Activated CD8-positive, alpha-beta T cell treated with anti-CD3 and anti-CD28 coated beads for 36 hours (primary cell): ENCODE measurements at regions not wholly inside any gene's neighbourhood (a gene's known extent, or its start where the extent isn't known, plus 50 kb on each side); places are given as distances from the start of the nearest gene placed in this dataset.
"Not testable (repeated sequence)": the region's sequence is repeated elsewhere in the genome, so short reads cannot be mapped to it uniquely, and the experiment has no call there.

Source experiments
- ATAC-seq: fragments of 200-7000 bp; cut with Tn5 transposase; one replicate; pipeline ENCODE4 v1.10.0; 2021; ENCODE audit warnings: mild to moderate bottlenecking, moderate library complexity
- CTCF ChIA-PET: fragments of 350-600 bp; sonication (Branson Sonifier 250); formaldehyde crosslinking; loops from one replicate; lab custom pipeline; 2021; ENCODE audit warnings: antibody characterized with exemption; lab: Charles Lee
- POLR2A ChIA-PET: fragments of 350-600 bp; sonication (Branson Sonifier 250); formaldehyde crosslinking; loops from one replicate; lab custom pipeline; 2021; ENCODE audit warnings: antibody characterized with exemption; lab: Charles Lee
- DNase-seq: peaks from one replicate; pipeline ENCODE4 v3.0.0-alpha.2; 2020
- H3K27ac Mint-ChIP-seq: one replicate; pipeline ENCODE4 v1.8.0; 2021; ENCODE audit warnings: mild to moderate bottlenecking, mixed read lengths
- H3K27me3 Mint-ChIP-seq: one replicate; pipeline ENCODE4 v1.8.0; 2021; ENCODE audit warnings: mixed read lengths
- H3K36me3 Mint-ChIP-seq: one replicate; pipeline ENCODE4 v1.8.0; 2021; ENCODE audit warnings: low read depth, mixed read lengths
- H3K4me1 Mint-ChIP-seq: one replicate; pipeline ENCODE4 v1.8.0; 2021; ENCODE audit warnings: low read depth, mixed read lengths
- H3K4me3 Mint-ChIP-seq: one replicate; pipeline ENCODE4 v1.8.0; 2021; ENCODE audit warnings: mild to moderate bottlenecking, moderate library complexity, mixed read lengths
- H3K9me3 Mint-ChIP-seq: one replicate; pipeline ENCODE4 v1.8.0; 2021; ENCODE audit warnings: mixed read lengths
- intact Hi-C: fragments of 100-400 bp; cut with micrococcal nuclease; formaldehyde crosslinking; loops from one replicate; pipeline ENCODE4 v1.10.0; 2022
- TF ChIP-seq, protein P1 (sequence below): fragments of 200-600 bp; IDR thresholded peaks from one replicate; pipeline ENCODE4 v1.8.0; 2022; ENCODE audit warnings: antibody characterized with exemption, mild to moderate bottlenecking

DNA sequence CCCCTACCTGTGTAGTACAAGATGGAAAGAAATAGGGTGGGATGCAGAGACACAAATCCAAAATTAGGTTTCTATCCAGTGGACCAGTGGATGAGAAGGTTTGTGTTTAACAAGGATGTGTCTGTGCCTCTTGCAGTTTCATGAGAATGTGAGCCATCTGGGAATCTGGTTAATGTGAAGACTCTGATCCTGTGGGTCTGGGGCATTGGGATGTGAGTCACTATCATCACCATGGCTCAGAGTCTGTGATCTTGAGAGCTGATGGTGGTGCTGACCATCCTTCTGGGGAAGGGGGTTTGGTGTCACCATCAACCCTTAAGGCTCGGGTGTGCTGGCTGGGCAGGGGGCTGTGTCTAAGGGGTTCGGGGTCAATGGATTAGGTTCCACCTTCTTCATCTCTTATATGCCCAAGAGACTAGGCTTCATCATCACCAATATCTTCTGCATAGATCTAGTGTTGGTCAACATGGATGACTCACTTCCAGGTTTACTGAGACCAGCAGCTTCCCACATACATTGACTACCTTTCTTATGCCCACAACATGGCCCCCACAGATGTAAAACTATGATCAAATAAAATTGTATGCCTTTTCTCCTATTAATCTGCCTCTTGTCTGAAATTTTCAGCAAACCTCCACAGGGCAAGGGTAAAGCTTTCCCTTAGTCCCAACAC, 65.7 kb upstream of the MID1 start:
- Mint-ChIP-seq H3K9me3 (no peaks in the 10 kb centered on the region), H3K27me3 (no peaks in the 10 kb centered on the region), H3K4me3 (no peak overlapping the region), H3K4me1 (no peaks in the 10 kb centered on the region), H3K36me3 (no peaks in the 10 kb centered on the region), H3K27ac (no peak overlapping the region)
- TF ChIP-seq, protein P1, sequence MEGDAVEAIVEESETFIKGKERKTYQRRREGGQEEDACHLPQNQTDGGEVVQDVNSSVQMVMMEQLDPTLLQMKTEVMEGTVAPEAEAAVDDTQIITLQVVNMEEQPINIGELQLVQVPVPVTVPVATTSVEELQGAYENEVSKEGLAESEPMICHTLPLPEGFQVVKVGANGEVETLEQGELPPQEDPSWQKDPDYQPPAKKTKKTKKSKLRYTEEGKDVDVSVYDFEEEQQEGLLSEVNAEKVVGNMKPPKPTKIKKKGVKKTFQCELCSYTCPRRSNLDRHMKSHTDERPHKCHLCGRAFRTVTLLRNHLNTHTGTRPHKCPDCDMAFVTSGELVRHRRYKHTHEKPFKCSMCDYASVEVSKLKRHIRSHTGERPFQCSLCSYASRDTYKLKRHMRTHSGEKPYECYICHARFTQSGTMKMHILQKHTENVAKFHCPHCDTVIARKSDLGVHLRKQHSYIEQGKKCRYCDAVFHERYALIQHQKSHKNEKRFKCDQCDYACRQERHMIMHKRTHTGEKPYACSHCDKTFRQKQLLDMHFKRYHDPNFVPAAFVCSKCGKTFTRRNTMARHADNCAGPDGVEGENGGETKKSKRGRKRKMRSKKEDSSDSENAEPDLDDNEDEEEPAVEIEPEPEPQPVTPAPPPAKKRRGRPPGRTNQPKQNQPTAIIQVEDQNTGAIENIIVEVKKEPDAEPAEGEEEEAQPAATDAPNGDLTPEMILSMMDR, result no peak
- ATAC-seq (no peak), DNase-seq (no peak)
- intact Hi-C loops, result no loop called here
- POLR2A ChIA-PET, result no interaction called here
- CTCF ChIA-PET, result no interaction called here

DNA sequence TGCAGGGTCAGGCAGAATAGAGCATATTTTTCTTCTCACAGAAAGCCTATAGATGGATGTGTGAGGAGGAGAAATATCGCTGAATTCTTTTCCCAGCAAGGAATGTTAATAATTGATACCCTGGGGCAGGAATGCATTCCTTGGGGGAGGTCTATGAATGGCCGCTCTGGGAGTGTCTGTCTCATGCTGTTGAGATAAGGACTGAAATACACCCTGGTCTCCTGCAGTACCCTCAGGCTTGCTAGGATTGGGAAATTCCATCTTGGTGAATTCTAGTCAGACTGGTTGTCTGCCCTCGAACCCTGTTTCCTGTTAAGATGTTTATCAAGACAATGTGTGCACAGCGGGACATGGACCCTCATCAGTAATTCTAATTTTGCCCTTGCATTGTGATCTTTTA, 71.4 kb upstream of the MID1 start:
- H3K9me3 Mint-ChIP-seq, H3K27me3 Mint-ChIP-seq, ATAC-seq, H3K27ac Mint-ChIP-seq, CTCF ChIA-PET, POLR2A ChIA-PET, H3K36me3 Mint-ChIP-seq, H3K4me3 Mint-ChIP-seq, H3K4me1 Mint-ChIP-seq, intact Hi-C loops, DNase-seq: not testable (repeated sequence)

DNA sequence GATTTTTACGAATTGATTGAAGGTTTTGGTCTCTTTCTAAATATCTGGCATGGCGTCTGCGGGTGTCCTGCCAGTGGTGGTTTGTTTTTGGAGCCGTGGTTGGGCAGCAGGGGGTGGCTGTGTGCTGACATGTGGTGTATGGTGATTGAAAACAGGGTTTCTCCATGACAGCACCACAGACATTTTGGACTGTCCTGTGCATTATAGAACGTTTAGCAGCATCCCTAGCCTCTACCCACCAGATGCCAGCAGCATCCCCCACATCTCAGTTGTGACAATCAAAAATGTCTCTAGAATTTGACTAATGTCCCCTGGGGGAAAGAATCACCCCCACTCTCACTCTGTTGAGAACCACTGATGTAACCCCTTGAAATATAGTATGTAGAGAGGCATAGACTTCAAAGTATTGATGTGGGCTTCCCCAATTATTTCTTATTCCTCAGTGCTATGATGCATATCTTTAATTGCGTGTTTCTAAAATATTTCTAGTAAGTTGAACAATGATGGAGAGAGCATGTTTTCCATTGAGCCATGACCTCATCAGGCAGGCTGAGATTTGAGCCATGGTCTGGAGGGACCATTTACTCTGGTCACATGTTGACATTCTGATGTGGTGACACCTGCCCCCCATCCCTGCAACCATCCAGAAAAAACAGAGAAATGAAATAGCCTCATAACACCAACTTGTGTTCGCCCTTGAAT, 77.4 kb upstream of the MID1 start:
- Mint-ChIP-seq H3K4me3 (no peak overlapping the region), H3K4me1 (no peaks in the 10 kb centered on the region), H3K27me3 (no peaks in the 10 kb centered on the region), H3K36me3 (no peaks in the 10 kb centered on the region), H3K9me3 (no peaks in the 10 kb centered on the region), H3K27ac (no peak overlapping the region)
- intact Hi-C loops, result no loop called here
- ChIA-PET POLR2A (no interaction called here), CTCF (no interaction called here)
- DNase-seq, result no peak
- TF ChIP-seq, protein P1, result no peak
- no peak for ATAC-seq

DNA sequence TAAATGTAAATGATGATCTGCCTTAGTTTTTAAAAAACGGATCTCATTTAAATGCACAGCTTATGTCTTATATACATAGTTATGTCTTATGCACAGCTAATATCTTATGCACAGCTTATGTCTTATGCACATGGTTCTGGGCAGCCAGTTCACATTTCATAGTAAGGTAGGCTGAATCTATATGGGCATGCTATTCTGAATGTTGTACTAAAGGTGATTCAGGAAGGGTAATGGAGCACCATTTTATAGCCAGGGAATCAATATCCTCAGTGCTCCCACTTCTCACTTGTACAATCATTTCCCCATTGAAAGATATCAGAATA, 77.9 kb upstream of the MID1 start:
- Mint-ChIP-seq H3K9me3 (no peaks in the 10 kb centered on the region), H3K4me1 (no peaks in the 10 kb centered on the region), H3K27ac (no peak overlapping the region), H3K4me3 (no peak overlapping the region), H3K36me3 (no peaks in the 10 kb centered on the region), H3K27me3 (no peaks in the 10 kb centered on the region)
- DNase-seq (no peak), ATAC-seq (no peak)
- TF ChIP-seq, protein P1, result no peak
- ChIA-PET POLR2A (no interaction called here), CTCF (no interaction called here)
- intact Hi-C loops, result no loop called here

DNA sequence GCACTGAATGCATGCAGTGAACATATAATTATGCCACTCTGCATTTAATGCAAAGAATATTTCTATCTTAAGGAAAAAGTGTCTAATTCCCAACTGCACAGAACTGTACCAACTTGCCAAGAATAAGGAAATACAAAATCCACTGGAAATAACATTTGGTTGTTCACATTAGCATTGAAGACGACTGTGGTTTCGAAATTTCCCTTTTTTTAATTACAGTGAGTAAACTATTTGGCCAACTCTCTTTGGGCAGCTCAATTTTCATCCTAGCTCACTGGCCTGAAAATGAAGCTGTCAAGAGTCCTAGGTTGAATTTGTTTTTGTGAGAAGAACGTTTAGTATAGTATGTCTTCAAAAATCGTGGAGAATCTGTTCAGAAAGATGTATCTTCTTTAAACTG, 81.6 kb upstream of the MID1 start:
- DNase-seq, result no peak
- H3K4me3 Mint-ChIP-seq, result no peak overlapping the region
- no peaks in the 10 kb centered on the region for H3K4me1 Mint-ChIP-seq
- H3K27me3 Mint-ChIP-seq, result no peaks in the 10 kb centered on the region
- ChIA-PET CTCF (no interaction called here), POLR2A (no interaction called here)
- no peaks in the 10 kb centered on the region for H3K36me3 Mint-ChIP-seq
- no peak for ATAC-seq
- TF ChIP-seq, protein P1, result no peak
- no peaks in the 10 kb centered on the region for H3K9me3 Mint-ChIP-seq
- no peak overlapping the region for H3K27ac Mint-ChIP-seq
- intact Hi-C loops, result no loop called here

DNA sequence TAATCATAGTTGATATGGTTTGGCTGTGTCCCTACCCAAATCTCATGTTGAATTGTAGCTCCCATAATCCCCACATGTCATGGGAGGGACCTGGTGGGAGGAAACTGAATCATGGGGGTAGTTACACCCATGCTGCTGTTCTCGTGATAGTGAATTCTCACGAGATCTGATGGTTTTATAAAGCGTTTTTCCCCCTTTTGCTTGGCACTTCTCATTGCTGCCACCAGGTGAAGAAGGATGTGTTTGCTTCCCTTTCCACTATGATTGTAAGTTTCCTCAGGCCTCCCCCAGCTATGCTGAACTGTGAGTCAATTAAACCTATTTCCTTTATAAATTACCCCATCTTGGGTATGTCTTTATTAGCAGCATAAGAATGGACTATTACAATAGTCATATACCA, 86.0 kb upstream of the MID1 start:
- ATAC-seq, H3K27ac Mint-ChIP-seq, H3K9me3 Mint-ChIP-seq, H3K4me3 Mint-ChIP-seq, intact Hi-C loops, POLR2A ChIA-PET, H3K27me3 Mint-ChIP-seq, H3K36me3 Mint-ChIP-seq, H3K4me1 Mint-ChIP-seq, CTCF ChIA-PET, DNase-seq: not testable (repeated sequence)
